GM12878 (cell line): ENCODE measurements at regions not wholly inside any gene's neighbourhood (a gene's known extent, or its start where the extent isn't known, plus 50 kb on each side); places are given as distances from the start of the nearest gene placed in this dataset.

ENCODE experiments used
- ATAC-seq: fragments of 200-7000 bp; cut with Tn5 transposase; 3 replicates; pipeline ENCODE4 v1.9.1; 2020; ENCODE audit warnings: mild to moderate bottlenecking, moderate library complexity
- BruUV-seq: library from RNA; stranded (reverse); fragments of 400-500 nt; replicated peaks from 2 replicates; lab custom pipeline; 2021; lab: Mats Ljungman, UMichigan
- CTCF ChIA-PET: fragments of 300-600 bp; sonication (Branson Sonifier 250); formaldehyde crosslinking; extraction: SDS; loops from one replicate; lab custom pipeline; 2021; ENCODE audit warnings: inconsistent platforms; lab: Yijun Ruan, JAX
- POLR2A ChIA-PET: fragments of 350-600 bp; formaldehyde crosslinking; extraction: SDS; loops from one replicate; lab custom pipeline; 2021; ENCODE audit warnings: inconsistent platforms; lab: Charles Lee
- RAD21 ChIA-PET: fragments of 300-600 bp; sonication (Branson Sonifier 250); formaldehyde crosslinking; loops from one replicate; lab custom pipeline; 2023; ENCODE audit warnings: antibody characterized with exemption; ENCODE audit not compliant: unreplicated experiment; lab: Charles Lee
- SMC1A ChIA-PET: fragments of 300-600 bp; sonication (Branson Sonifier 250); formaldehyde crosslinking; loops from one replicate; lab custom pipeline; 2023; ENCODE audit not compliant: unreplicated experiment, uncharacterized antibody; lab: Charles Lee
- DNase-seq: peaks from one replicate; pipeline ENCODE4 v3.0.0-alpha.2; 2011; ENCODE audit warnings: low read depth, low spot score
- FAIRE-seq: peaks from 3 replicates; lab custom pipeline; 2011; peaks lifted over from hg19 to GRCh38; lab: Jason Lieb, UNC
- H2AFZ ChIP-seq: 2 replicates; pipeline ENCODE4 v1.6.0; 2011; ENCODE audit warnings: low read depth, low read length, control low read depth; ENCODE audit not compliant: control insufficient read depth
- H3K27ac ChIP-seq: 2 replicates; pipeline ENCODE4 v1.5.1; 2011; ENCODE audit warnings: control low read depth; ENCODE audit not compliant: control insufficient read depth, insufficient read depth
- H3K27me3 ChIP-seq, 2 experiments: replicated peaks in 1 of 2; 2 replicates each; pipeline versions ENCODE4 v1.6.0 to v1.6.1; 2011; ENCODE audit warnings: low read length in 1 of 2; ENCODE audit not compliant: control insufficient read depth in 2 of 2, insufficient read depth in 2 of 2
- H3K36me3 ChIP-seq, 2 experiments: 2 replicates each; pipeline ENCODE4 v1.5.1; 2011; ENCODE audit warnings: low read length in 1 of 2; ENCODE audit not compliant: control insufficient read depth in 2 of 2, insufficient read depth in 2 of 2
- H3K4me1 ChIP-seq: 2 replicates; pipeline ENCODE4 v1.6.1; 2011; ENCODE audit warnings: mild to moderate bottlenecking, low read length, moderate library complexity, mixed read lengths; ENCODE audit not compliant: control insufficient read depth, insufficient read depth
- H3K4me2 ChIP-seq: 2 replicates; pipeline ENCODE4 v1.6.0; 2011; ENCODE audit warnings: control low read depth; ENCODE audit not compliant: control insufficient read depth, insufficient read depth
- H3K4me3 ChIP-seq: fragments of 200-600 bp; sonication (generic); 2 replicates; pipeline ENCODE4 v1.5.1; 2016
- H3K79me2 ChIP-seq: 2 replicates; pipeline ENCODE4 v1.6.0; 2011; ENCODE audit warnings: low read length; ENCODE audit not compliant: control insufficient read depth, insufficient read depth
- H3K9ac ChIP-seq: 2 replicates; pipeline ENCODE4 v1.8.0; 2011; ENCODE audit warnings: low read length, control low read depth, mixed read lengths; ENCODE audit not compliant: control insufficient read depth, insufficient read depth
- H3K9me3 ChIP-seq: replicated peaks from 3 replicates; pipeline ENCODE4 v1.5.1; 2011; ENCODE audit warnings: mild to moderate bottlenecking, low read length; ENCODE audit not compliant: control insufficient read depth, insufficient read depth
- H4K20me1 ChIP-seq: 2 replicates; pipeline ENCODE4 v1.6.0; 2011; ENCODE audit not compliant: control insufficient read depth, insufficient read depth
- CREB1 ChIP-seq: IDR thresholded peaks from 2 replicates; pipeline ENCODE4 v1.6.1; 2012; ENCODE audit warnings: low read depth, mild to moderate bottlenecking, inconsistent platforms
- DPF2 ChIP-seq: fragments of 450-650 bp; IDR thresholded peaks from 2 replicates; pipeline ENCODE4 v1.6.1; 2017; ENCODE audit warnings: mild to moderate bottlenecking
- FOS ChIP-seq: IDR thresholded peaks from 3 replicates; pipeline ENCODE4 v1.6.1; 2011; ENCODE audit warnings: borderline replicate concordance; ENCODE audit not compliant: insufficient read length; ENCODE audit errors: extremely low read depth
- FOXK2 ChIP-seq: fragments of 450-650 bp; IDR thresholded peaks from 2 replicates; pipeline ENCODE4 v1.6.1; 2017; ENCODE audit warnings: mild to moderate bottlenecking, moderate library complexity
- HDGF ChIP-seq: fragments of 450-650 bp; IDR thresholded peaks from 2 replicates; pipeline ENCODE4 v1.6.1; 2016; ENCODE audit warnings: antibody characterized with exemption
- IRF4 ChIP-seq: IDR thresholded peaks from 2 replicates; pipeline ENCODE4 v1.6.1; 2011; ENCODE audit warnings: low read depth, low read length
- LARP7 ChIP-seq: fragments of 450-650 bp; IDR thresholded peaks from 2 replicates; pipeline ENCODE4 v1.6.1; 2017; ENCODE audit warnings: mild to moderate bottlenecking
- MTA2 ChIP-seq: fragments of 450-650 bp; IDR thresholded peaks from 2 replicates; pipeline ENCODE4 v1.6.1; 2016; ENCODE audit warnings: low read depth, mild to moderate bottlenecking, moderate library complexity
- PBX3 ChIP-seq: IDR thresholded peaks from 2 replicates; pipeline ENCODE4 v1.6.1; 2011; ENCODE audit warnings: mild to moderate bottlenecking, low read depth, low read length, moderate library complexity; ENCODE audit not compliant: insufficient replicate concordance
- RAD51 ChIP-seq: fragments of 450-650 bp; IDR thresholded peaks from 2 replicates; pipeline ENCODE4 v1.6.1; 2016; ENCODE audit warnings: moderate library complexity, mild to moderate bottlenecking, inconsistent platforms
- SKIL ChIP-seq: fragments of 450-650 bp; IDR thresholded peaks from 2 replicates; pipeline ENCODE4 v1.6.1; 2017; ENCODE audit warnings: mild to moderate bottlenecking, low read depth, inconsistent platforms; ENCODE audit not compliant: poor library complexity, severe bottlenecking
- SMAD5 ChIP-seq: IDR thresholded peaks from 2 replicates; pipeline ENCODE4 v1.6.1; 2016; ENCODE audit warnings: antibody characterized with exemption, low read depth
- SP1 ChIP-seq: IDR thresholded peaks from one replicate; pipeline ENCODE4 v1.6.1; 2011; ENCODE audit warnings: low read depth, low read length
- SREBF1 ChIP-seq: IDR thresholded peaks from 2 replicates; pipeline ENCODE4 v1.6.1; 2012; ENCODE audit warnings: mild to moderate bottlenecking, low read length
- SUPT20H ChIP-seq: IDR thresholded peaks from 2 replicates; pipeline ENCODE4 v1.6.1; 2011; ENCODE audit warnings: low read depth, mild to moderate bottlenecking, low read length, moderate library complexity, borderline replicate concordance; ENCODE audit not compliant: control insufficient read depth
- ZBTB33 ChIP-seq: fragments of 450-650 bp; IDR thresholded peaks from 2 replicates; pipeline ENCODE4 v1.6.1; 2017; ENCODE audit warnings: mild to moderate bottlenecking
- WGBS: methylation state at CpG from one replicate; pipeline ENCODE4 v1.1.6; 2016; ENCODE audit warnings: low lambda C conversion rate; ENCODE audit not compliant: insufficient replicate concordance, insufficient coverage; ENCODE audit errors: missing lambda C conversion rate; 5-methylcytosine and 5-hydroxymethylcytosine counted together
- in situ Hi-C: fragments of 300-500 bp; cut with MboI; formaldehyde crosslinking; loops from 9 replicates; pipeline ENCODE4 v1.14.3; 2018; ENCODE audit warnings: mixed read lengths
- intact Hi-C: fragments of 100-400 bp; cut with micrococcal nuclease; formaldehyde crosslinking; loops from one replicate; pipeline ENCODE4 v1.14.2; 2022; ENCODE audit not compliant: unreplicated experiment

GRCh38 chr18:70493461-70493860, 204.6 kb downstream of the SOCS6 start:
- DNase-seq (no peak), FAIRE-seq (no peak), ATAC-seq (no peak)
- no peak overlapping the region for H3K9ac ChIP-seq
- no peak for TF ChIP-seq MTA2
- no peak for TF ChIP-seq PBX3
- no peak for TF ChIP-seq HDGF
- no peak for TF ChIP-seq FOXK2
- no peak for TF ChIP-seq CREB1
- TF ChIP-seq FOS: no peak
- TF ChIP-seq SP1: no peak
- TF ChIP-seq SREBF1: no peak
- no peak for TF ChIP-seq SMAD5
- no peak for TF ChIP-seq SKIL
- no peak for TF ChIP-seq RAD51
- TF ChIP-seq DPF2: no peak
- TF ChIP-seq IRF4: no peak
- no peak for TF ChIP-seq LARP7
- no peak for TF ChIP-seq SUPT20H
- TF ChIP-seq ZBTB33: no peak
- H3K4me1 ChIP-seq: no peaks in the 10 kb centered on the region
- ChIA-PET RAD21 (no interaction called here), POLR2A (no interaction called here), SMC1A (no interaction called here), CTCF (no interaction called here)
- intact Hi-C loops: loop anchor here (10.0 kb wide), 1 partner anchor 1291 kb away; no protein-coding TSS in a partner anchor
- no TSS peak for BruUV-seq
- no peak overlapping the region for H3K4me3 ChIP-seq
- H3K27ac ChIP-seq: no peak overlapping the region
- H4K20me1 ChIP-seq: no peaks in the 10 kb centered on the region
- H3K27me3 ChIP-seq: no peaks in the 10 kb centered on the region
- in situ Hi-C loops: no loop called here
- no peaks in the 10 kb centered on the region for H3K9me3 ChIP-seq
- H2AFZ ChIP-seq: no peak overlapping the region
- no peaks in the 10 kb centered on the region for H3K36me3 ChIP-seq
- no peaks in the 10 kb centered on the region for H3K79me2 ChIP-seq
- no peak overlapping the region for H3K4me2 ChIP-seq
- WGBS: 39% methylated on average over 9 of the region's 9 CpGs
